B cell (primary cell): ENCODE measurements at regions not wholly inside any gene's neighbourhood (a gene's known extent, or its start where the extent isn't known, plus 50 kb on each side); places are given as distances from the start of the nearest gene placed in this dataset.

ENCODE experiments used
- ATAC-seq: fragments of 200-7000 bp; cut with Tn5 transposase; one replicate; pipeline ENCODE4 v1.10.0; 2021; ENCODE audit warnings: low read depth, mild to moderate bottlenecking, moderate number of reproducible peaks, moderate library complexity
- CTCF ChIA-PET: fragments of 350-600 bp; sonication (Branson Sonifier 250); formaldehyde crosslinking; loops from one replicate; lab custom pipeline; 2021; ENCODE audit warnings: antibody characterized with exemption, inconsistent platforms; lab: Charles Lee
- POLR2A ChIA-PET: fragments of 350-600 bp; sonication (Branson Sonifier 250); formaldehyde crosslinking; loops from one replicate; lab custom pipeline; 2021; ENCODE audit warnings: antibody characterized with exemption; lab: Charles Lee
- DNase-seq: peaks from one replicate; pipeline ENCODE4 v3.0.0; 2013
- H2AFZ ChIP-seq: 2 replicates; pipeline ENCODE4 v1.6.1; 2012; ENCODE audit warnings: mild to moderate bottlenecking, low read depth, low read length; ENCODE audit not compliant: insufficient read depth, poor library complexity, severe bottlenecking
- H3K27ac ChIP-seq, 2 donors: 1 replicate in 1 of 2; 2 replicates in 1 of 2; pipeline ENCODE4 v1.5.1; 2012 to 2013; ENCODE audit warnings: low read length in 2 of 2, mild to moderate bottlenecking in 2 of 2, moderate library complexity in 1 of 2
- H3K27me3 ChIP-seq, 4 experiments: fragments of 200-600 bp in 1 of 4; sonication (generic) in 1 of 4; replicated peaks in 1 of 4; 1 replicate in 2 of 4; 2 replicates in 2 of 4; pipeline versions ENCODE4 v1.6.1 to v1.7.0; 2013 to 2016; ENCODE audit warnings: low read length in 3 of 4, mild to moderate bottlenecking in 2 of 4, mixed read lengths in 1 of 4, moderate library complexity in 1 of 4; ENCODE audit not compliant: insufficient read depth in 4 of 4, control insufficient read depth in 3 of 4; ENCODE audit errors: control extremely low read depth in 1 of 4
- H3K36me3 ChIP-seq, 2 experiments: replicated peaks in 1 of 2; 1 replicate in 1 of 2; 2 replicates in 1 of 2; pipeline versions ENCODE4 v1.6.1 to v1.7.1; 2013; ENCODE audit warnings: low read length in 1 of 2; ENCODE audit not compliant: insufficient read depth in 2 of 2, control insufficient read depth in 1 of 2; ENCODE audit errors: control extremely low read depth in 1 of 2, extremely low read depth in 1 of 2
- H3K4me1 ChIP-seq, 2 donors: fragments of 200-600 bp in 1 of 2; sonication (generic) in 1 of 2; 1 replicate in 1 of 2; 2 replicates in 1 of 2; pipeline versions ENCODE4 v1.5.1 to v1.6.1; 2013 to 2017; ENCODE audit warnings: low read length in 2 of 2; ENCODE audit not compliant: control insufficient read depth in 2 of 2, insufficient read depth in 2 of 2
- H3K4me2 ChIP-seq: replicated peaks from 2 replicates; pipeline ENCODE3; 2012; ENCODE audit warnings: mild to moderate bottlenecking, low read depth, low read length; ENCODE audit not compliant: poor library complexity, severe bottlenecking
- H3K4me3 ChIP-seq, 5 experiments: fragments of 200-600 bp in 1 of 5; sonication (generic) in 1 of 5; 1 replicate in 3 of 5; 2 replicates in 2 of 5; pipeline versions ENCODE4 v1.5.1 to v1.7.0; 2011 to 2016; ENCODE audit warnings: low read length in 4 of 5, mild to moderate bottlenecking in 4 of 5, low read depth in 2 of 5, control low read depth in 1 of 5, moderate library complexity in 1 of 5; ENCODE audit not compliant: insufficient read depth in 1 of 5; ENCODE audit errors: control extremely low read depth in 1 of 5, extremely low read depth in 1 of 5
- H3K79me2 ChIP-seq: fragments of 200-600 bp; sonication (generic); one replicate; pipeline ENCODE4 v1.6.0; 2016; ENCODE audit warnings: low read length; ENCODE audit not compliant: control insufficient read depth, insufficient read depth
- H3K9ac ChIP-seq: fragments of 200-600 bp; sonication (generic); 2 replicates; pipeline ENCODE4 v1.6.1; 2017; ENCODE audit warnings: mild to moderate bottlenecking, low read length, moderate library complexity
- H3K9me3 ChIP-seq, 3 donors: one replicate each; pipeline versions ENCODE4 v1.6.1 to v1.7.1; 2013; ENCODE audit warnings: low read length in 2 of 3; ENCODE audit not compliant: control insufficient read depth in 2 of 3, insufficient read depth in 1 of 3; ENCODE audit errors: control extremely low read depth in 1 of 3
- H4K20me1 ChIP-seq: 2 replicates; pipeline ENCODE4 v1.6.0; 2012; ENCODE audit warnings: mild to moderate bottlenecking, low read length; ENCODE audit not compliant: insufficient read depth, control insufficient read depth, poor library complexity, severe bottlenecking
- H3K27ac Mint-ChIP-seq: one replicate; pipeline ENCODE4 v1.8.0; 2021; ENCODE audit warnings: mixed read lengths
- H3K27me3 Mint-ChIP-seq: one replicate; pipeline ENCODE4 v1.8.0; 2021; ENCODE audit warnings: mixed read lengths
- H3K4me1 Mint-ChIP-seq: one replicate; pipeline ENCODE4 v1.8.0; 2021; ENCODE audit warnings: mixed read lengths
- H3K4me3 Mint-ChIP-seq: one replicate; pipeline ENCODE4 v1.8.0; 2021; ENCODE audit warnings: mixed read lengths
- H3K9me3 Mint-ChIP-seq: one replicate; pipeline ENCODE4 v1.8.0; 2022; ENCODE audit warnings: mixed read lengths; ENCODE audit not compliant: insufficient read depth
- CTCF ChIP-seq: fragments of 200-600 bp; IDR thresholded peaks from one replicate; pipeline ENCODE4 v1.8.0; 2022; ENCODE audit warnings: antibody characterized with exemption, mild to moderate bottlenecking
- EZH2 ChIP-seq: IDR thresholded peaks from 2 replicates; pipeline ENCODE4 v1.6.1; 2012; ENCODE audit warnings: borderline replicate concordance, low read depth, mild to moderate bottlenecking, moderate library complexity, low read length; ENCODE audit not compliant: insufficient read depth, poor library complexity, severe bottlenecking
- WGBS: methylation state at CpG from one replicate; pipeline ENCODE4 v1.1.5; 2013; ENCODE audit warnings: missing lambda C conversion rate; ENCODE audit not compliant: insufficient coverage; 5-methylcytosine and 5-hydroxymethylcytosine counted together
- intact Hi-C: fragments of 100-400 bp; cut with micrococcal nuclease; formaldehyde crosslinking; loops from one replicate; pipeline ENCODE4 v1.10.0; 2022

GRCh38 chr4:183030823-183031222, 68.2 kb upstream of the WWC2 start:
- no peaks in the 10 kb centered on the region for H3K27me3 Mint-ChIP-seq
- no peaks in the 10 kb centered on the region for H3K79me2 ChIP-seq
- H3K9ac ChIP-seq, result no peak overlapping the region
- H3K4me1 ChIP-seq, result no peaks in the 10 kb centered on the region
- H3K36me3 ChIP-seq, result no peaks in the 10 kb centered on the region
- no peaks in the 10 kb centered on the region for H3K27me3 ChIP-seq
- H2AFZ ChIP-seq, result no peak overlapping the region
- H3K9me3 Mint-ChIP-seq, result no peaks in the 10 kb centered on the region
- no peak overlapping the region for H3K4me3 Mint-ChIP-seq
- no peaks in the 10 kb centered on the region for H4K20me1 ChIP-seq
- no peak overlapping the region for H3K27ac ChIP-seq
- 96% methylated on average over 4 of the region's 4 CpGs for WGBS
- ATAC-seq, result no peak
- H3K4me1 Mint-ChIP-seq, result no peaks in the 10 kb centered on the region
- POLR2A ChIA-PET, result no interaction called here
- no peak overlapping the region for H3K4me3 ChIP-seq
- CTCF ChIA-PET, result no interaction called here
- no peak overlapping the region for H3K4me2 ChIP-seq
- H3K27ac Mint-ChIP-seq, result no peak overlapping the region
- H3K9me3 ChIP-seq, result peaks cover 0 to 3% (median 0%) of the 10 kb centered on the region in 3 donors
- TF ChIP-seq EZH2, result no peak
- no peak for TF ChIP-seq CTCF
- intact Hi-C loops, result no loop called here
- no peak for DNase-seq

- DNase-seq, result no peak
- H3K27me3 Mint-ChIP-seq, result no peaks in the 10 kb centered on the region
- ChIA-PET POLR2A (no interaction called here), CTCF (no interaction called here)
- TF ChIP-seq EZH2 (no peak), CTCF (no peak)
- Histone ChIP-seq H4K20me1 (no peaks in the 10 kb centered on the region), H3K27me3 (no peaks in the 10 kb centered on the region), H3K4me3 (no peak overlapping the region), H2AFZ (no peak overlapping the region), H3K27ac (no peak overlapping the region), H3K79me2 (no peaks in the 10 kb centered on the region), H3K4me2 (no peak overlapping the region), H3K9me3 (peaks cover 0 to 3% (median 0%) of the 10 kb centered on the region in 3 donors), H3K36me3 (no peaks in the 10 kb centered on the region), H3K4me1 (no peaks in the 10 kb centered on the region), H3K9ac (no peak overlapping the region)
- WGBS, result 90% methylated on average over 1 of the region's 1 CpG
- H3K27ac Mint-ChIP-seq, result no peak overlapping the region
- H3K9me3 Mint-ChIP-seq, result no peaks in the 10 kb centered on the region
- H3K4me1 Mint-ChIP-seq, result no peaks in the 10 kb centered on the region
- no peak for ATAC-seq
- H3K4me3 Mint-ChIP-seq, result no peak overlapping the region
- intact Hi-C loops, result no loop called here
These were observed 68.7 kb upstream of the WWC2 start for GRCh38 chr4:183030309-183030708.
